Kidney (tissue), 13 donors: ENCODE measurements at regions not wholly inside any gene's neighbourhood (a gene's known extent, or its start where the extent isn't known, plus 50 kb on each side); places are given as distances from the start of the nearest gene placed in this dataset.

ENCODE experiments used
- DNase-seq, 5 donors: peaks; one replicate each; pipeline ENCODE4 v3.0.0-alpha.2; 2013 to 2020
- FAIRE-seq: peaks from 2 replicates; lab custom pipeline; 2012; peaks lifted over from hg19 to GRCh38; lab: Jason Lieb, UNC
- H3K27ac ChIP-seq, 2 donors: one replicate each; pipeline ENCODE4 v1.7.0; 2013; ENCODE audit warnings: low read depth in 2 of 2, low read length in 2 of 2, inconsistent platforms in 1 of 2
- H3K27me3 ChIP-seq: one replicate; pipeline ENCODE4 v1.7.1; 2013; ENCODE audit warnings: low read length, inconsistent platforms; ENCODE audit not compliant: control insufficient read depth, insufficient read depth
- H3K36me3 ChIP-seq, 3 donors: one replicate each; pipeline versions ENCODE4 v1.7.0 to v1.7.1; 2013; ENCODE audit warnings: low read length in 3 of 3, control low read depth in 1 of 3, inconsistent platforms in 1 of 3; ENCODE audit not compliant: insufficient read depth in 3 of 3, control insufficient read depth in 2 of 3
- H3K4me1 ChIP-seq, 3 donors: one replicate each; pipeline versions ENCODE4 v1.7.0 to v1.7.1; 2013; ENCODE audit warnings: low read length in 3 of 3, inconsistent platforms in 1 of 3, low read depth in 1 of 3; ENCODE audit not compliant: control insufficient read depth in 2 of 3, insufficient read depth in 2 of 3
- H3K4me3 ChIP-seq, 3 donors: one replicate each; pipeline versions ENCODE4 v1.7.0 to v1.8.1; 2013; ENCODE audit warnings: low read length in 3 of 3, control low read depth in 1 of 3, inconsistent platforms in 1 of 3
- H3K9ac ChIP-seq, 3 donors: one replicate each; pipeline versions ENCODE4 v1.7.0 to v1.7.1; 2013; ENCODE audit warnings: low read length in 3 of 3, control low read depth in 1 of 3, inconsistent platforms in 1 of 3
- H3K9me3 ChIP-seq, 3 donors: one replicate each; pipeline versions ENCODE4 v1.7.0 to v1.7.1; 2013; ENCODE audit warnings: low read length in 3 of 3, control low read depth in 1 of 3, inconsistent platforms in 1 of 3; ENCODE audit not compliant: control insufficient read depth in 2 of 3, insufficient read depth in 1 of 3
- CTCF ChIP-seq: IDR thresholded peaks from 3 replicates; pipeline ENCODE4 v1.5.1; 2012; ENCODE audit warnings: mild to moderate bottlenecking, moderate library complexity, borderline replicate concordance; ENCODE audit not compliant: insufficient read depth; ENCODE audit errors: extremely low read depth
- intact Hi-C: fragments of 100-400 bp; cut with DNase I; formaldehyde crosslinking; loops from one replicate; pipeline ENCODE4 v1.11.1; 2022
- donor health status: control.
- donor health status: control.
- donor health status: control.
- donor health status: control.
- donor health status: control.
- donor health status: DM: yes; HTN: yes; CAD: no.
- donor health status: Normal renal cell carcinoma (clear cell type).

DNA sequence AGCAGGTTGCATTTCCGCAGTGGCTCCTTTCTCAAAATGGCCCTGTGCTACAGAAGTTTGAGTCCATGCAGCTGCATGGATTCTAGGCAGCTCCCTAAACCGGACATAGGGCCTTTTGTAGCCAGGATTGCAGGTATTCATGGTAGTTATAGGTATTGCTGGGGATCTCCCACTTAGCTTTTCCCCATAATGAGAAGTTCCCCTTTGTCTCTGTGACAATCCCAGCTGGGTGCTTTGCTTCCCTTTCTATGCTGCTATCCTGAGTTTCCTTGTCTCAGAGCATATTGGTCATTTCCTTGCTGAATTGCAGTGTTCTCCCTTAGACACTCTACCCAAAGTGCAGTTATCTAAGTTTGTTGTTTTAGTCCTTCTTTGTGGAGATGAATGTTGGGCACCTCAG lies 120.9 kb upstream of the MIS18BP1 start:
- TF ChIP-seq CTCF: no peak
- Histone ChIP-seq H3K9me3 (no peaks in the 10 kb centered on the region), H3K36me3 (no peaks in the 10 kb centered on the region), H3K27me3 (no peaks in the 10 kb centered on the region), H3K9ac (no peak overlapping the region), H3K27ac (no peak overlapping the region), H3K4me3 (no peak overlapping the region), H3K4me1 (no peaks in the 10 kb centered on the region)
- intact Hi-C loops: no loop called here
- FAIRE-seq (no peak), DNase-seq (no peak)

DNA sequence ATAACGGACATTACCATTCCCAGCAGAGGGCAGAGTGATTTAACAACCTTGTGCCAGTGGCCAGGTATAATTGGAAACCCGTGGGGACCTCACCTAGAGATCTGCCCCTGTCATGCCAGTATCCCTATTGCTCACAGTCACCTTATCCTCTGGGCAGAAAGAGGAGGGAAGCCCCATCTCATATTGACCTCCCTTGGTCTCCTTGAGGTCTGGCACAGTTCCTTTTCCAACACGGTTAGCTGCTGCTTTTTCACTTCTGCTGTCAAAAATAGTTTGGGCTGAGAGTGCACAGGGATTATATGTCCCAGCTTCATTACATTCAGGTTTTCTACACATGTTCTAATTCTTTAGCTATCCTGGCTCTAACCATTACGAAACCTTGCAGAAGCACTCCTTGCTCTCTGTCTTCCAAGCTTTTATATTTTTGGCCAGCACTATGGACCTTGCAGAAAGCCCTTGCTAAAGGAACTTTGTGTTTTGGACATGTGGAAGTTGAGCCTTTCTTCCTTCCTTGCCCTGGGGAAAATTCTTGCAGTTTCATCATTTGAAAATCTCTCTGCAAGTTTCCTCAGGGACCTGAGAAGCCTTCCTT lies 111.7 kb upstream of the MIS18BP1 start:
- H3K27ac ChIP-seq: no peak overlapping the region
- no peaks in the 10 kb centered on the region for H3K36me3 ChIP-seq
- DNase-seq: no peak
- H3K9ac ChIP-seq: no peak overlapping the region
- H3K9me3 ChIP-seq: no peaks in the 10 kb centered on the region
- H3K27me3 ChIP-seq: no peaks in the 10 kb centered on the region
- no peak for FAIRE-seq
- no peak overlapping the region for H3K4me3 ChIP-seq
- no peaks in the 10 kb centered on the region for H3K4me1 ChIP-seq
- TF ChIP-seq CTCF: no peak
- intact Hi-C loops: no loop called here

GRCh38 chr14:45362505-45362904 lies 109.5 kb upstream of the MIS18BP1 start:
- Histone ChIP-seq H3K27me3 (no peaks in the 10 kb centered on the region), H3K27ac (no peak overlapping the region), H3K4me1 (no peaks in the 10 kb centered on the region), H3K9me3 (no peaks in the 10 kb centered on the region), H3K36me3 (no peaks in the 10 kb centered on the region), H3K9ac (no peak overlapping the region), H3K4me3 (no peak overlapping the region)
- no peak for TF ChIP-seq CTCF
- intact Hi-C loops: no loop called here
- DNase-seq (peak in 1 of 5 donors; percentile 14), FAIRE-seq (no peak)

- Histone ChIP-seq H3K9ac (no peak overlapping the region), H3K36me3 (no peaks in the 10 kb centered on the region), H3K4me3 (no peak overlapping the region), H3K9me3 (no peaks in the 10 kb centered on the region), H3K4me1 (no peaks in the 10 kb centered on the region), H3K27ac (no peak overlapping the region), H3K27me3 (no peaks in the 10 kb centered on the region)
- FAIRE-seq: no peak
- intact Hi-C loops: no loop called here
- no peak for DNase-seq
- TF ChIP-seq CTCF: no peak
Observed at GRCh38 chr14:45361727-45362126, 108.7 kb upstream of the MIS18BP1 start.
